Mucosa of descending colon (tissue), 3 donors: ENCODE measurements at regions not wholly inside any gene's neighbourhood (a gene's known extent, or its start where the extent isn't known, plus 50 kb on each side); places are given as distances from the start of the nearest gene placed in this dataset.
A peak's percentile ranks its signal among the peaks of the same experiment; 100 is the strongest.

ENCODE experiments used
- ATAC-seq: fragments of 200-7000 bp; cut with Tn5 transposase; one replicate; pipeline ENCODE4 v1.9.1; 2020; ENCODE audit warnings: mild to moderate bottlenecking, moderate library complexity
- DNase-seq, 3 donors: peaks; one replicate each; pipeline ENCODE4 v3.0.0-alpha.2; 2020
- H3K36me3 ChIP-seq: fragments of 200-600 bp; one replicate; pipeline ENCODE4 v1.8.0; 2021; ENCODE audit warnings: low read depth, mild to moderate bottlenecking
- H3K4me1 ChIP-seq: fragments of 200-600 bp; one replicate; pipeline ENCODE4 v1.8.0; 2021; ENCODE audit warnings: low read depth, mild to moderate bottlenecking
- H3K4me3 ChIP-seq: fragments of 200-600 bp; one replicate; pipeline ENCODE4 v1.8.0; 2021; ENCODE audit warnings: mild to moderate bottlenecking
- H3K9me3 ChIP-seq: fragments of 200-600 bp; one replicate; pipeline ENCODE4 v1.8.0; 2021; ENCODE audit warnings: mild to moderate bottlenecking
- CTCF ChIP-seq: fragments of 200-600 bp; IDR thresholded peaks from one replicate; pipeline ENCODE4 v1.8.0; 2022; ENCODE audit warnings: antibody characterized with exemption, mild to moderate bottlenecking
- intact Hi-C, 2 donors: fragments of 100-400 bp; cut with DNase I in 1 of 2; cut with micrococcal nuclease in 1 of 2; formaldehyde crosslinking; loops; one replicate each; pipeline versions ENCODE4 v1.11.0 to v1.11.1; 2022; cut with DNase I, micrococcal nuclease
- donor health status: DM: no; HTN: no; CAD: no; lungs with moderate emphysema.
- donor health status: DM: no; HTN: no; CAD: no.
- donor health status: DM: no; HTN: yes; CAD: no.

GRCh38 chr5:29518176-29518575 is 1675.3 kb upstream of the CDH6 start:
- DNase-seq (no peak), ATAC-seq (no peak)
- Histone ChIP-seq H3K9me3 (peaks cover 30% of the 10 kb centered on the region), H3K4me1 (no peaks in the 10 kb centered on the region), H3K36me3 (no peaks in the 10 kb centered on the region), H3K4me3 (no peak overlapping the region)
- no peak for TF ChIP-seq CTCF
- intact Hi-C loops: no loop called here

DNA sequence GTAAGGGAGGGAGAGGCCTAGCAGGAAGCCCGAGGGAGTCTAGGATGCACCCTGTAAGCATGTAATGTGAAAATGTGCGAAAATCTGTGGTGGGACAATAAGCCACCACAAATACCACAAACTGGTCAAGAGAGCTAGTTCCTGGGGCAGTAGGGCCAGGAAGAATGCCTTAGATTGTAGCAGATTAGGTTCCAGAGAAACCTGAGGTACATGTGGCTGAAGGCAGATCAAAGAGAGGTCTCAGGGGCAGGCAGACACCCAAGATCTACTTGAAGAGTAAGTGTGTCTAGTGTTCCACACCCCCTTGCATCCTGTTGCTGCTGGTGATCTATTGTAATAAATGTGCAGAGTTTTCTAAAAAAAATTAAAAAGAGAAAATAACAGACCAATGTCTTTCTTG is 1677.3 kb upstream of the CDH6 start:
- intact Hi-C loops: no loop called here
- Histone ChIP-seq H3K4me3 (no peak overlapping the region), H3K36me3 (no peaks in the 10 kb centered on the region), H3K4me1 (no peaks in the 10 kb centered on the region), H3K9me3 (peaks cover 30% of the 10 kb centered on the region)
- TF ChIP-seq CTCF: no peak
- ATAC-seq (no peak), DNase-seq (no peak)

DNA sequence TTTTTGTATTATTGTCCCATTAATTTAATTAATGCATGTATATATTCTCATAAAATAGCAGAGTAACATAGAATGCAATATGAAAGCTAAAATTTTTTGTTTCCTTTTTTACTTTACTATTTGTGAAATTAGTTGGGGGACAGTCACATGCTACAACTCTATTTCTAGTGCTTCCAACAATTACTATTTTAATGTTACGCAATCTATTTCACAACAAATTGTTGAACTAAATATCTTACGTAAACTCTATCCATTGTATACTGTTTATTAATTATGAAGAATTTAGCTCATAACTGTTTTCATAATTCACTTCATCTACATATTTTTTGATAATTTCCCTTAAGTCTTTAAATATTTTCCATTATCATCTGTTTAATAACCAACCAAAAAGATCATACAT is 1685.4 kb upstream of the CDH6 start:
- no peaks in the 10 kb centered on the region for H3K4me1 ChIP-seq
- no peak for ATAC-seq
- peaks cover 19% of the 10 kb centered on the region for H3K9me3 ChIP-seq
- no peak for DNase-seq
- intact Hi-C loops: no loop called here
- no peaks in the 10 kb centered on the region for H3K36me3 ChIP-seq
- H3K4me3 ChIP-seq: no peak overlapping the region
- TF ChIP-seq CTCF: no peak

GRCh38 chr5:29504411-29504810 is 1689.1 kb upstream of the CDH6 start:
- H3K9me3 ChIP-seq: peaks cover 18% of the 10 kb centered on the region
- no peak for ATAC-seq
- intact Hi-C loops: no loop called here
- TF ChIP-seq CTCF: no peak
- no peaks in the 10 kb centered on the region for H3K36me3 ChIP-seq
- DNase-seq: no peak
- H3K4me3 ChIP-seq: no peak overlapping the region
- no peaks in the 10 kb centered on the region for H3K4me1 ChIP-seq

GRCh38 chr5:29498860-29499259 is 1694.6 kb upstream of the CDH6 start:
- H3K4me1 ChIP-seq: no peaks in the 10 kb centered on the region
- intact Hi-C loops: no loop called here
- no peak for TF ChIP-seq CTCF
- no peak overlapping the region for H3K4me3 ChIP-seq
- ATAC-seq: no peak
- no peak for DNase-seq
- H3K9me3 ChIP-seq: peaks cover 46% of the 10 kb centered on the region
- no peaks in the 10 kb centered on the region for H3K36me3 ChIP-seq

- intact Hi-C loops: no loop called here
- peaks cover 43% of the 10 kb centered on the region for H3K9me3 ChIP-seq
- H3K4me1 ChIP-seq: no peaks in the 10 kb centered on the region
- no peaks in the 10 kb centered on the region for H3K36me3 ChIP-seq
- TF ChIP-seq CTCF: no peak
- H3K4me3 ChIP-seq: no peak overlapping the region
- no peak for ATAC-seq
- peak in 1 of 3 donors; percentile 27 for DNase-seq
These were observed 1695.1 kb upstream of the CDH6 start for GRCh38 chr5:29498412-29498811.
